ENCODE measurements at regions not wholly inside any gene's neighbourhood (a gene's known extent, or its start where the extent isn't known, plus 50 kb on each side); places are given as distances from the start of the nearest gene placed in this dataset.
"Not testable (repeated sequence)": the region's sequence is repeated elsewhere in the genome, so short reads cannot be mapped to it uniquely, and the experiment has no call there.

- TF ChIP-seq CTCF (IDR thresholded peaks at IDR 0.05); ZFX (IDR thresholded peaks at IDR 0.05; ENCODE audit: borderline replicate concordance): not testable (repeated sequence)
These were observed 255.3 kb upstream of the C2CD4B start for GRCh38 chr15:62420371-62420770.

Measured in 22Rv1 (cell line).